ENCODE measurements at regions not wholly inside any gene's neighbourhood (a gene's known extent, or its start where the extent isn't known, plus 50 kb on each side); places are given as distances from the start of the nearest gene placed in this dataset.

- peak overlapping the region; percentile 95 for H3K27ac ChIP-seq (ENCODE audit: low read depth, low read length, poor library complexity, severe bottlenecking)
- POLR2A ChIA-PET (ENCODE audit: low non-redundant PET): no interaction called here
- no peaks in the 10 kb centered on the region for H3K27me3 ChIP-seq (replicated peaks; ENCODE audit: insufficient read depth, low read depth, low read length, poor library complexity)
- peak overlapping the region; percentile 94 for H3K4me3 ChIP-seq (ENCODE audit: low read depth, low read length, poor library complexity, severe bottlenecking)
- peak; percentile 18 for DNase-seq (ENCODE audit: low spot score)
- TSS peak; percentile 48 for BruUV-seq (replicated peaks)
- intact Hi-C loops (cut with micrococcal nuclease; ENCODE audit: unreplicated experiment): loop anchor here (10.0 kb wide), 1 partner anchor 151 kb away; no protein-coding TSS in a partner anchor
- no peaks in the 10 kb centered on the region for H3K9me3 ChIP-seq (ENCODE audit: low read depth, low read length, poor library complexity, severe bottlenecking)
- H3K4me1 ChIP-seq (ENCODE audit: insufficient read depth, low read length, poor library complexity, severe bottlenecking): no peaks in the 10 kb centered on the region
- CTCF ChIA-PET: no interaction called here
- peak; percentile 51 for TF ChIP-seq CTCF (conservative IDR thresholded peaks at IDR 0.05; ENCODE audit: low read depth, low read length)
- TF ChIP-seq EZH2 (IDR thresholded peaks at IDR 0.05; ENCODE audit: borderline replicate concordance, low read depth, low read length, poor library complexity, severe bottlenecking): no peak
- no peaks in the 10 kb centered on the region for H3K36me3 ChIP-seq (ENCODE audit: insufficient read depth, low read length, poor library complexity, severe bottlenecking)
Measured at GRCh38 chr16:31713945-31714902, 159.4 kb upstream of the ZNF267 start.

- no TSS peak for BruUV-seq (replicated peaks)
- H3K27me3 ChIP-seq (replicated peaks; ENCODE audit: insufficient read depth, low read depth, low read length, poor library complexity): no peaks in the 10 kb centered on the region
- no peaks in the 10 kb centered on the region for H3K36me3 ChIP-seq (ENCODE audit: insufficient read depth, low read length, poor library complexity, severe bottlenecking)
- H3K4me3 ChIP-seq (ENCODE audit: low read depth, low read length, poor library complexity, severe bottlenecking): no peak overlapping the region
- H3K27ac ChIP-seq (ENCODE audit: low read depth, low read length, poor library complexity, severe bottlenecking): no peak overlapping the region
- H3K9me3 ChIP-seq (ENCODE audit: low read depth, low read length, poor library complexity, severe bottlenecking): no peaks in the 10 kb centered on the region
- DNase-seq (ENCODE audit: low spot score): no peak
- TF ChIP-seq CTCF (conservative IDR thresholded peaks at IDR 0.05; ENCODE audit: low read depth, low read length) (no peak; the same call in 1 of the 2 replicates), EZH2 (IDR thresholded peaks at IDR 0.05; ENCODE audit: borderline replicate concordance, low read depth, low read length, poor library complexity, severe bottlenecking) (no peak)
- no peaks in the 10 kb centered on the region for H3K4me1 ChIP-seq (ENCODE audit: insufficient read depth, low read length, poor library complexity, severe bottlenecking)
- POLR2A ChIA-PET (ENCODE audit: low non-redundant PET): no interaction called here
- intact Hi-C loops (cut with micrococcal nuclease; ENCODE audit: unreplicated experiment): loop anchor here (10.0 kb wide), 1 partner anchor 150 kb away; no protein-coding TSS in a partner anchor
- CTCF ChIA-PET: no interaction called here
Measured at GRCh38 chr16:31714903-31715504, 158.6 kb upstream of the ZNF267 start.

GRCh38 chr16:31715915-31716314 is 157.7 kb upstream of the ZNF267 start:
- no TSS peak for BruUV-seq (replicated peaks)

More at GRCh38 chr16:31715915-31716314, 157.7 kb upstream of the ZNF267 start:
- no peaks in the 10 kb centered on the region for H3K4me1 ChIP-seq (ENCODE audit: insufficient read depth, low read length, poor library complexity, severe bottlenecking)
- DNase-seq (ENCODE audit: low spot score): no peak
- no peaks in the 10 kb centered on the region for H3K9me3 ChIP-seq (ENCODE audit: low read depth, low read length, poor library complexity, severe bottlenecking)
- H3K4me3 ChIP-seq (ENCODE audit: low read depth, low read length, poor library complexity, severe bottlenecking): no peak overlapping the region
- ChIA-PET CTCF (no interaction called here), POLR2A (ENCODE audit: low non-redundant PET) (no interaction called here)
- no peaks in the 10 kb centered on the region for H3K27me3 ChIP-seq (replicated peaks; ENCODE audit: insufficient read depth, low read depth, low read length, poor library complexity)
- no peaks in the 10 kb centered on the region for H3K36me3 ChIP-seq (ENCODE audit: insufficient read depth, low read length, poor library complexity, severe bottlenecking)
- no peak overlapping the region for H3K27ac ChIP-seq (ENCODE audit: low read depth, low read length, poor library complexity, severe bottlenecking)
- TF ChIP-seq CTCF (conservative IDR thresholded peaks at IDR 0.05; ENCODE audit: low read depth, low read length): no peak
- TF ChIP-seq EZH2 (IDR thresholded peaks at IDR 0.05; ENCODE audit: borderline replicate concordance, low read depth, low read length, poor library complexity, severe bottlenecking): no peak
- intact Hi-C loops (cut with micrococcal nuclease; ENCODE audit: unreplicated experiment): loop anchor here (10.0 kb wide), 1 partner anchor 149 kb away; no protein-coding TSS in a partner anchor

All from A673 (cell line).